ENCODE measurements at regions not wholly inside any gene's neighbourhood (a gene's known extent, or its start where the extent isn't known, plus 50 kb on each side); places are given as distances from the start of the nearest gene placed in this dataset.
"Not testable (repeated sequence)": the region's sequence is repeated elsewhere in the genome, so short reads cannot be mapped to it uniquely, and the experiment has no call there.

DNA sequence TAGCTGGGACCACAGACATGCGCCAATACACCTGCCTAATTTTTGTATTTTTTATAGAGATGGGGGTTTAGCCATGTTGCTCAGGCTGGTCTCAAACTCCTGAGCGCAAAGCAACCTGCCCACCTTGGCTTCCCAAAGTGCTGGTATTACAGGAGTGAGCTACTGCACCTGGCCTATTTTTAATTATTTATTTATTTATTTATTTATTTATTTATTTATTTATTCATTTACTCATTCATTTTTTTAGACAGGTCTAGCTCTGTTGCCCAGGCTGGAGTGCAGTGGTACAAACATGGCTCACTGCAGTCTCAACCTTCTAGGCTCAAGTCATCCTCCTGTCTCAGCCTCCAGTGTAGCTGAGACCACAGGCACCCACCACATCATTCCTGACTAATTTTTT is 434.3 kb downstream of the DOK5 start:
- DNase-seq: no peak

DNA sequence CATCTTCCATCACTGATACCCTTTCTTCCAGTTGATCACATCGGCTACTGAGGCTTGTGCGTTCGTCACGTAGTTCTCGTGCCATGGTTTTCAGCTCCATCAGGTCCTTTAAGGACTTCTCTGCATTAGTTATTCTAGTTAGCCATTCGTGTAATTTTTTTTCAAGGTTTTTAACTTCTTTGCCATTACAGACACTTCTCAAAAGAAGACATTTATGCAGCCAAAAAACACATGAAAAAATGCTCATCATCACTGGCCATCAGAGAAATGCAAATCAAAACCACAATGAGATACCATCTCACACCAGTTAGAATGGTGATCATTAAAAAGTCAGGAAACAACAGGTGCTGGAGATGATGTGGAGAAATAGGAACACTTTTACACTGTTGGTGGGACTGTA is 430.7 kb downstream of the DOK5 start:
- not testable (repeated sequence) for DNase-seq

DNA sequence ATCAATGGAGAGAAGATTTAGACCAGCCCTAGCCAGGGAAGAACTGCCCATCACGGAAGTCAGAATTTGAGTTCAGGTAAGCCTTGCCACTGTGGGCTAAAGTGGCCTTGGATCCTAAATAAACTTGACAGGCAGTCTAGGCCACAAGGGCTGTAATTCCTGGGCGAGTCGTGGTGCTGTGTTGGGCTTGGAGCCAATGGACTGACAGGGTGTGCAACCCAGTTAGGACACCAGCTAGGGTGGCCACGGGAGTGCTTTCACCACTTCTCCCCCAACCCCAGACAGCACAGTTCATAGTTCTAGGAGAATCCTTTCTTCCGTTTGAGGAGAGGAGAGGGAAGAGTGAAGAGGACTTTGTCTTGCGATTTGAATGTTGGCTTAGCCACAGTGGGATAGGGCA is 422.4 kb downstream of the DOK5 start:
- DNase-seq: no peak

DNA sequence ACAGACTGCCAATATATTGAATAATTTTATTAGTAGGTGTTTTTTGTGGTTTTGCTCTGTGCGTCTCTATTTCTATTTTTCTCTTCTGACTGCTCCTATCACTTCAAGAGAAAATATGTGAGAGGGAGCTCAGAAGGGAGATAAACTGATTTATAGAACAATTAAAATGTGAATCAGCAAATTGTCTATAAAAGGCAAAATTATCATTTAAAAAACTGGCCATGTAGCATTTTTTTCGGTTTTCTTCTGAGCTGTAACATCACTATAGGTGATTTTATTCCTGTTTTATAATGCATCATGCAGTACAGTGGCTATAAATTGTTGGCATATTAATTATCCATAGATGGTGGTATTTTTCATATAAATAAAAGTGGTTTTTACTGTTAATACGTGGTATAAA is 416.5 kb downstream of the DOK5 start:
- no peak for DNase-seq

DNA sequence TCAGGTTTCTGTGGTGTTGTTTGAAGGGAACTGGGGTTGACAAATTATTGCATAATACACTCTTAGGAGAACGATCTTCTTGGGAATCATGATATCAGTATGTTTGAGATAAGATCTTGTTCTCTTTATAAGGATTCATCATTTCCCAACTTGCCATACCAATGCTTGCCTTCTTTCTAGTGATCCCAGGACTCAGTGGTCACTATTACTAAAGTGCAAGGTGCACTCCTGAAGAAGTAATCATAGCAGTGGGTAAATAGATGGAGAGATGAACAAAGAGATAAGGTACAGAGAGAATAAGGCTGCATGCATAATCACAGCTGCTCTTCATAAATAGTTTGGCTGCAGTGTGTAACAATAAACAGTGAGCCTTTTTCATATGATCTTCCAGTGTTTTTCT is 404.0 kb downstream of the DOK5 start:
- DNase-seq: no peak

DNA sequence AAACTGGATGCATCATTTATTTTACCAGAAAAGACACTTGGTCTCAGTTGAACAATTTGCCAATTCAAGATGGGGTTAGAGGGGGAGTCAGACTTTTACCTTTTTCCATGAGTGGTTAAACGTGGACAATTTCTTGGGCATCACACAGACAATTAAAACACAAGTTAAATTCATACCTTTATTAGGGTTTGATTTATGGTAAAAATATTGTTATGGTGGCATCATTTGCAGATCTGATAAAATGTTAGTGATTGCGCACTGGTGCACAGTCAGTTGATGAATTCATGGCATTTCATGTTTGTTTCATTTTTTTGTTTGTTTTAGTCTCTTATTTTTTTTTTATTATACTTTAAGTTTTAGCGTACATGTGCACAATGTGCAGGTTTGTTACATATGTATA is 399.9 kb downstream of the DOK5 start:
- DNase-seq: no peak

DNA sequence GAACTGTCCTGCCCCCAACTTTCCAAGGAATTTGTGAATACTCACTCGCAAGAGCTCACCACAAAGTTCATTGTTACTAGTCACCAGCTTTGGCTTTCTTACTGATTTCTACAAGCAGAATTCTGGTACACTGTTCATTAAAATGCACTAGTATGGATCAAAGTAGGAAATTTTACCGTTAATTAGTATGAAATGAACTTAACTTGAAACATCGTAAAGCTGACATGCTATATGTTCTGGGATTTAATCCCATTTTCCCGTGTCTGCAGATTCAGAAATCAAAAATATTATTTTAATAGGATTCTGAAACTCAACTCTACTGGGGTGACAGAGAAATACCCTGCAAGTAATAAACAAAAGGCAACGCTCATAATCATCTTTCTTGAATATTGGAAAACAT is 399.3 kb downstream of the DOK5 start:
- DNase-seq: no peak

DNA sequence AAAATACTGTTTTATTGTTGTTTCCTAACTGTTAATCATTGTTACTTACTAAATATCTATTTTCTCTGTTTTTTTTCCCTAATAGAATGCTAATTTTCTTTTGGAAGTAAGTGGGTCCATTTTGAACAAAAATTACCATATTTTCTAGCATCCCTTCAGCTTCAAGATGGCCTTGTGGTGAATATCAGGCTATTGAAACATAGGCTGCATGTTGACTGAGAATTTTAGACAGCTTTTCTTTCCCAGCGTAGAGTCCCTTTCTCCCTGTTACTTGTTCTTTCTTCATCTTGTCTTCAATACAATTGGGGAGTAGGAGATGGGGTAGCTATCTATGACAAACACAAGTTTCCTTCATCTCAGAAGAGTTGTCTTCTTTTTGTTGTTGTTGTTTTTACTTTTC is 397.0 kb downstream of the DOK5 start:
- DNase-seq: no peak

DNA sequence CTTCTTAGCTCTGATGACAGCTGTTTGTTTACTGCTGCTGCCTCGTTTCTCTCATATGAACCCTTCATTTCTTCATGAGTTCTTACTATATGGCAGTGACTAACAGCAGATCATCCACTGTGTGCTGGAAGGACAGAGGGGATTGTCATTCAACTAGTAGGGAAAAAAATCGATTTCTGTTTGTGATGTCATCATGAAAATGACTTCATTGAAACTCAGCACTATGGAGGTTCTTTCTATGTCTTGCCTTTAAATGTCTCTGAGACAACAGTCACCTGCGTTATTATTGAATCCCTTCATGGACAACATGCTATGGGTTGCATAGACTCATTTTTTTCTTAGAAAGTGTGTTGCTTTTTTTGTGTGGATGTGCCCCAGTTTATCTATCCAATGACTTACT is 394.4 kb downstream of the DOK5 start:
- no peak for DNase-seq

DNA sequence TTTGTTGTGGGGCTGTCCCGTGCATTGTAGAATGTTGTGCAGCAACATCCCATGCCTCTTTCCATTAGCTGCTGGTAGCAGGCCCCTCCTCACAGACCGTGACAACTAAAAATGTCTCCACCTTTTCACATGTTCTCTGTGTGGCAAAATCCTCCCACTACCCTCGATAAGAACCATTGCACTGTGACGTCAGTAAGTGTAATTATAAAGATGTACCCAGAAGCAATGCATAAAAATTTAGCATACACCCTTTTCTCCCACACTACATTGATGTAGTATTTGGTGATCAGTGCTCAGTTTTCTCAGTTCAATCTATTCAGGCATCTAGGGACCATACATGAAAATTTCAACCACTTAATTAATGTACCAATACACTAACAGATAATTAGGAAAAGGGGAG is 389.9 kb downstream of the DOK5 start:
- DNase-seq: no peak

DNA sequence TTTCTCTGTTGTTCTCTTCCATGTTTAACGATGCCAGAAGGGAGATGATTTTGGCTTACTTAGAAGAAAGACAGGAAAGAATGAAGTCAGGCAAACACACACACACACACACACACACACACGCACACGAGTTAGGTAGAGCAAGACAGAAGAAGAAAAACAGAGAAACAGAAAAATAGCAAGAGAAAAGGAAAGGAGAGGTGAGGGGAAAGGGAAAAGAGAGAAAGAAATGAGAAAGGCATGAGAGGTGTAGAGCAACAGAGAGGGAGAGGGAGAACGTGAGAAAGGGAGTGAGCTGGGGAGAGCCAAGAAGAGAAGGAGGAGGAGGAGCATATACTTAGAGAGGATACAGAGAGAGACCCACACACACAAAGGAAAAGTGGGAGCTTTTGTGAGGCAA is 385.3 kb downstream of the DOK5 start:
- no peak for DNase-seq

DNA sequence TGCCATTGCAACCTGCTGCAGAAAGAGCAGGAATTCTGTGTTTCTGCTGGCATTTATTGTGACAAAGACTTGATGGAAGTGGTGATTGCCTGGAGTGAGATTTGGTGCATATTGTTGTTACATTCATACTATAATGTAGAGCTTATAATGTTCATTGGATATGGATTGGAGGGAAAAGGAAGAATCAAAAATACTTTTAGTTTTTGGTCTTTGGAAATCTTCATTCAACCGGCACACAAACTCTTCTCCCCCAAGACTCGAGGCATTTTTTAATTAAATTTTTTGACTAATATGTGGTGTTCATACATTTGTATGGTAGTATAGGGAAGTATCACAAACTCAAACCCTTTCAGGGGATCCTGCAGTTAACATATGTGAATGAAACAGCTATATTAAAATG is 380.8 kb downstream of the DOK5 start:
- no peak for DNase-seq

DNA sequence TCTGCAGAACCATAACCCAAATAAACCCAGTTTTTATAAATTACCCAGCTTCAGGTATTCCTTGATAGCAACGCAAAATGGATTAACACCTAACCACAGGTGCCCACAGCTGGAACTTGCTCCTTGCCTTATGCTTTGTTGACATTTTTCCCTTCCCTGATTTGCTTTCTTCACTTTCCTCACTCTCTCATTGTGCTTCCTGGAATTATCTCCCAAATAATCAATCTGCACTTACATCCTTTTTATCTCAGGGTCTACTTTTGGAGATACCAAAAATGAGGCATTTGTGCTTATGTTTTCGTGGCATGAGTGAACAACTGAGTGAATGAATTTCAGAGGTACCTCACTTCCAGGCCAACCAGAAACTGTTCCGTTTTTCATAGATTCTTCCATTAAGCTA is 374.3 kb downstream of the DOK5 start:
- DNase-seq: no peak

DNA sequence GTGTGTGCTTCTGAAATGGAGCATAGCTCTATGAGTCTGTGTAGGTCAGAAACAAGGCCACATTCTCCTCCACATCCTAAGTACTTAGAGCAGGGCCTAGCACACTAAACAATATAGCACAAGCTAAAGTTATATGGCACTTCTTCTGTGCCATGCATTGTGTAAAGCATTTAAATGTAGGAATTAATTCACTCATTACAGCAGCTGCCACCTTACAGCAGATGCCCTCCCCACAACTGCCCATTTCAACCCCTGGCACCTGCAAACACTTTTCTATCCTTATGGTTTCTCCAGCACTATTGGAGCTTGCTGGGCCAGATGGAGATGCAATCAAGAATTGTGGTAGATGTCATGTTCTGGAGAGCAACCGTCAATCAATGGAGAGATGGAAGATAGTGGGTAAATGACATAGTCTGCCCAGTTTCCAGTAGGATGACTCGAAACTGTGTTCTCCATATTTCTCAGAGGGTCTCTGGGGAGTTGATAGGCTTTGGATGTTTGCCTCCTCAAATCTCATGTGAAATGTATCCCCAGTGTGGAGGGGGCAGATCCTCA is 373.7 kb downstream of the DOK5 start:
- no peak for DNase-seq

DNA sequence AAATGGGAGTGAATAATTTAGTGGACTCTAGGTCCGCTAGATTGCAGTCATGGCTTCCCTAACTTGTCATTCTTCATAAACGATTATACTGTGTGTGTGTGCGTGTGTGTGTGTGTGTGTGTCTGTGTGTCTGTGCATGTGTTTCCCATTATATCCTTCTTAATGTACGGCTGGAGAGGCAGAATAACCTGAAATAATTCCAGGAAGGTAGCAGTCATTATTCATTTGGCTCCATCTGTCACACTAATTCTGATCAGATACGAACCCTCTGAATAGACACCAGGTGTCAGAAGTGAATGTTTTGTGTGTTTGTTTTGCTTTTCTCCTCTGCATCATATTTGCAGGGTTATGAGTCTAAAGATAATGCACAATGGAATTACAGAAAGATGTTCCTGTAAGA is 372.9 kb downstream of the DOK5 start:
- no peak for DNase-seq

DNA sequence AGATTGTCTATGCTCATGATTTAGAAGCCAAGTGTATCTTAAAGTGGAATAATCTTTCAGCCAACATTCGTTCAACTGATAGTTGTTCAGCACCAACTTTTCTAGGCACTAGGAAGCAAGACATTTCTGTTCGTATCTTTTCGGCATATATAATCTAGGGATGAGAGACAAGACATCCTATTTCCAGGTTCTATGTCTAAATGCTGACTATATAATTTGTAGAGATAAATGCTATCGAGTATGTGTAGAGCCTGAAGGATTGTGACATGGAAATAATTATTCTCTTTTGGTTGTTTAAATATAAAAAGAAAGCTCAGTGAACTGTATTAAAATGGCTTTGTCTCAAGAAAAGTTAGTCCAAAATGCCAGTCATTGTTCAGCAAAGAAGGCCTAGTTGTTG is 371.6 kb downstream of the DOK5 start:
- no peak for DNase-seq

DNA sequence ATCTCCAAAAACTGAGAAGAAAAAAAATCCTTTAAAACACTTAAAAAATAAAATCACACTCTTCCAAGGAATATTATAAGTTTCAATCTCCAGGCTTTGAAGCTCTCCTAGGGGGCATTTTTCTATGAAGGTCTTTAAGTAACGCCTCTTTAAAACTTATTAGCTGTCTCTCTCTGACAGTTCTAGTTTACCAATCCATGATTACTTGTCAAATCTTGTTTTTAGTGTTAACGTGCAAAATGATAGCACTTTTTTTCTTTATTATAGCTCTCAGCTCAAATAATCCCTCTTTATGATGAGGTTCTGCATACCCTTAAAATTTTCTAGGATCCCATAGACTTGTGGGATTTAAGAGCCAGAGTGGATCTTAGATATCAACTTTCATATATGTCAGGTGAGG is 369.0 kb downstream of the DOK5 start:
- no peak for DNase-seq

DNA sequence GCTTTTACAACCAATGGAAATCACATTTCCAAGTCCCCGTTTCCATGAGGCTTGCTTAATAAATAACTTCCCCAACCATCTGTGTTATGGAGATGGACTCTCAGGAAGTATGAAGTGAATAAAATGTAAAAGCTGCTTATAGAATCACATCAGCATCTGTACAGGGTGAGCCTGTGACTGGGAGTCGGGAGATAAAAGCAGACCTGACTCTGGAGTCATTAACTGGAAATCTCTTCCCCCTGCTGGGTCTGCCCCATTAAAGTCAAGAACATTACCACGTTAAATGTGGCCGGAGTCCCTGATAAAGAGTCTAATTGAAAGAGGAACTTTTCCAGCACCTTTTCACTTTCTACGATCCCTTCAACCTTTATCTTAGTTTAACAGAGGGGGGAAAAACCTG is 368.5 kb downstream of the DOK5 start:
- no peak for DNase-seq

DNA sequence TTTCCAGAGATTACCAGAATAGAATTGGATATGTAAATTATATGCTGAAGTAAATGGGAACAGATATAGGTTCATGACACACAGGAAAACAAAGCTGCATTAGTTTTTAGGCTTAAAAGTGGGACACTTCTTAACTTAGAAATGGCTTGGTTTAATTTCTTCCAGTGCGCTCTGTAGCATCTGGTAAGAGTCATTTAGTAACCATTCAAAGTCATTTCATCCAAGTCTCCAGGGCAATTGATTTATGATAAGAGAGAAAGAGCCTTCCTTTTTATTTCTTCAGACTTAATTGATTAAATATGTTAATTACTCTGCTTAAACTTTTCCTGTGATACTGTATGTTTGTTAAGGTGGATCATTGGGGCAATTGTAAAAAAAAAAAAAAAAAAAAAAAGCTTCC is 368.0 kb downstream of the DOK5 start:
- no peak for DNase-seq

DNA sequence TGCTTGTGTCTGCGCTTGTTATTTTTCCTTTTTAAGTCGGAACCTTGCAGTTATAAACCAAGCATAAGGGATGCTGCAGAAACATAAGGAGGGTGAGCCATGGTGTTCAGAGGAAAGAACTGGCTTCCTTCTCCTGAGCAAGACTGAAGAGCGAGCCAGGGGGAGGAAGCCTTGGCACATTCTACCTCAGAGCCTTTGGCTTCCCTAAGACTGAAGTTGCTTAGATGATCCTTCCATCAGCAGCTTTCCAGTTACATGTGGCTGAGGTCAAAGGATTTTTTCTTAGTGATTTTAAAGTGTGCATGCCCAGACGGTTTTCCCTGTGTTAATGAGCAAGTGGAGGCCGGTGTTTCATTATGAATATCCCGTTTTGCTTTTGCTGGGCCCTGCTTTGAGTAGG is 363.8 kb downstream of the DOK5 start:
- no peak for DNase-seq

DNA sequence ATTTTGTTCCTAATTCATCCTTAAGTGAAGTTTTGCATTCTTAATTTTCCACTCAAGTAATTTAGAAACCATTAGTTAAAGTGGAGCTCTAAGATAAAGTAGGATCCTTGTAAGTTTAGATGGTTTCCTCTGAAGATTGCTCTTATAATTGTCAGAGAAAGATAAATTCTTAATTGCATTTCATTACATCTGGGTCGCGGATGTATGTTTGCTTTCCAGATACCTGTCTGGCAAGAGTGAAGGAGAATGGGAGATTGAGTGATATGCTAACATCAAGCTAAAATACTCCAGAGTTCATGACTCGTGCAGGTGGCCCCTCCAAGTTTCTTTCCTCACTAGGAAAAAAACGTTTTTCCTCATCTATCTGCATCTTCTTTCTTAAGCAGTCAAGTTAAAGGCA is 361.8 kb downstream of the DOK5 start:
- no peak for DNase-seq

DNA sequence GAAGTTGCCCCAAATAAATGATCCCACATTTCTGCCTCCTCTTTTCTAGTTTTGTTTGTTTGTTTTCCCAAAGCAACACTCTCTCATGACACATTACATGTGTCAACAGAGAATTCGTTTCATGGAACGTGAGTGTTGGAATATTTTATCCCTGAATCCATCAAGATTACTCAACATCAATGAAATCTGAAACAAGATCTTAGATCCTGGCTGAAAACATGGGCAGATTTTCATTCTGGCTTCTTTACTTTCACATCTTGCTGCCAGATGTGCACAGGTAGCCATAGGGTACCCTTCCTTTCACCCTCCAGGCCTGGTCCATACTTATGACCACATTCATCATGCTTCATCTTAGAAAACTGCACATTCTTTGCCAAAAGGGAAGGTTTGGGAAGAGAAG is 347.0 kb downstream of the DOK5 start:
- no peak for DNase-seq

DNA sequence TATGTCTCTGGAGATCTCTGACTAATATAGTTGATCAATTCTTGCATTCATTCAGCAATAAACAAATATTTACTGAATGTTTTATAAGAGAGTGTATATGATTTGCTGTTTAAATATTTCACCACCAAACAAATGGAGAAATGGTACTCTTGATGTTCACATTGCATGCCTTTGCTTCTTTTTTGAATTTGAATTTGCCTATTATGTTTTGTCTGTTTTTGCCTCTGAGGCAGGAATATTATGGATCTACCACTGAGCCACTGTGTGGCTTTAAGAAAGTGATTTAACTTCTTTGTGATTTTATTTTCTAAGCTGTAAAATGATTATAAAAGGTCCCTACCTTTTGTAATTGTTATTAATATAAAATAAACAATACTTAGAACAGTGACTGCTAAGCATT is 345.0 kb downstream of the DOK5 start:
- no peak for DNase-seq

DNA sequence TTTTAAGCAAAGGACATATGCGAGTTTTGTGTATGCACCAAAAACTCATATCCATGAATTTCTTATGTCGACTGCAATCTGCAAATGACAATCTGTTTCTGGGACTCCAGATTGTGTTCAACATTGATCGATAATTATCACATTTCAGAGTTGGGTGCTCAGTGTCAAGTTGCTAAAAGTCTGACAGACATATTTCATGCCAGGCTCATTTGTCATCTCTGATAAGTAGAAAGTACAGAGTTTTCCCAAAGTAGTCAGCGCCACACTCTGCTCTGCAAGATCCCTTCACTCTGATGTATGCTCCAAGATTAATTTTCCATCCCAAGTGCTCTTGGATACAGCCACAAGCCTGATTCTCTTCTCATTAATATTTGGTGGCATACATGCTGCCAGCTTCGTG is 331.1 kb downstream of the DOK5 start:
- DNase-seq: no peak

DNA sequence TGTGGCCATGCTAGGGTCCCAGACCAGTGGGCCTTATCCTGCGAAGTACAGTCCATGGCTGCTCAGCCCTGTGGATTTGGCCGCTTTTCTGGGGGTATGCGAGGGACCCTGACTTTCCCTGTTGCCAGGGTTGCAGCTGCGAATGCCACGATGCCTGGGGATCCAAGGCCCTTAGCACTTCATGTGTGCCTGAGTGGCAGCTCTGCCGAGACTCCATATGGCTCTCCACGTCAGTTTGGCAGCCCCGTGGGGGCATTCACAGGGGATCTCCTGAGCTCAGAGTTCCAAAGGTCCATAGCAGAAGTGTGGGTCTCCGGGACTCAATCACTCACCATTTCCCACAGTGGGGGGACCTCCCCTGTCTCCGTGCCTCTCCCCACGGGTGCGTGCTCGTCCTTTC is 319.5 kb downstream of the DOK5 start:
- no peak for DNase-seq

DNA sequence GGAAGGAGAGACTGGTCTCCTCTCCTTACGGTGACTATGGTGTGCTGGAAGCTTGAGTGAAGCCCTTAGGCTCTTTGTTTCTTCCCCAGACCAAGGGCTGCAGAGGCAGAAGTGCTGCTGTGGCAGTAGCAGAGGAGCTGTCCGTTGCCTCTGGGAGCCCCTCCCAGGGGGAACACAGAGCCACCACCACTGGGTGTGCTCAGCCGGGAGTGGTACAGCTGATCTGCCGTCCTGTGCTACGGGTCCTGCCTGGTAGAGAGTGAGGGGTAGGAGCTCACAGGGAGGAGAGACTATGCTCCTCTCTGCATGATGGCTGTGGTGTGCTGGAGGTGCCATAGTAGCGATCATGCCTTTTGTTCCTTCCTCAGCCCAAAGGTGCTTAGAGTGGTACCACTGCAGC is 318.7 kb downstream of the DOK5 start:
- no peak for DNase-seq
